ENCODE measurements at regions not wholly inside any gene's neighbourhood (a gene's known extent, or its start where the extent isn't known, plus 50 kb on each side); places are given as distances from the start of the nearest gene placed in this dataset.

- no peak overlapping the region for H3K9ac ChIP-seq (ENCODE audit: low read depth, low read length)
- H3K27ac ChIP-seq (ENCODE audit: low read depth, low read length): no peak overlapping the region
- no peaks in the 10 kb centered on the region for H3K4me1 ChIP-seq (ENCODE audit: insufficient read depth, low read length)
- WGBS: 96% methylated on average over 3 of the region's 3 CpGs
- no peak overlapping the region for H3K4me3 ChIP-seq (ENCODE audit: low read length)
- no peaks in the 10 kb centered on the region for H3K9me3 ChIP-seq (ENCODE audit: insufficient read depth, low read depth, low read length)
- no peaks in the 10 kb centered on the region for H3K27me3 ChIP-seq (ENCODE audit: insufficient read depth, low read length)
- H3K36me3 ChIP-seq (ENCODE audit: insufficient read depth, low read length): no peaks in the 10 kb centered on the region
Observed at GRCh38 chr21:20086508-20086907, 911.7 kb upstream of the NCAM2 start.

- Histone ChIP-seq H3K27ac (ENCODE audit: low read depth, low read length) (no peak overlapping the region), H3K9me3 (ENCODE audit: insufficient read depth, low read depth, low read length) (no peaks in the 10 kb centered on the region), H3K36me3 (ENCODE audit: insufficient read depth, low read length) (no peaks in the 10 kb centered on the region), H3K4me3 (ENCODE audit: low read length) (no peak overlapping the region), H3K9ac (ENCODE audit: low read depth, low read length) (no peak overlapping the region), H3K4me1 (ENCODE audit: insufficient read depth, low read length) (peaks cover 7% of the 10 kb centered on the region; the same call in 1 of the 2 replicates), H3K27me3 (ENCODE audit: insufficient read depth, low read length) (no peaks in the 10 kb centered on the region)
- 60% methylated on average over 1 of the region's 2 CpGs for WGBS
Observed at GRCh38 chr21:20106368-20106767, 891.8 kb upstream of the NCAM2 start.

- peaks cover 7% of the 10 kb centered on the region; the same call in 1 of the 2 replicates for H3K4me1 ChIP-seq (ENCODE audit: insufficient read depth, low read length)
- 98% methylated on average over 1 of the region's 1 CpG for WGBS
- no peaks in the 10 kb centered on the region for H3K36me3 ChIP-seq (ENCODE audit: insufficient read depth, low read length)
- no peaks in the 10 kb centered on the region for H3K9me3 ChIP-seq (ENCODE audit: insufficient read depth, low read depth, low read length)
- H3K4me3 ChIP-seq (ENCODE audit: low read length): no peak overlapping the region
- H3K27ac ChIP-seq (ENCODE audit: low read depth, low read length): no peak overlapping the region
- H3K9ac ChIP-seq (ENCODE audit: low read depth, low read length): no peak overlapping the region
- H3K27me3 ChIP-seq (ENCODE audit: insufficient read depth, low read length): no peaks in the 10 kb centered on the region
Observed at GRCh38 chr21:20108016-20108415, 890.2 kb upstream of the NCAM2 start.

GRCh38 chr21:20108976-20109540 lies 889.2 kb upstream of the NCAM2 start:
- Histone ChIP-seq H3K9ac (ENCODE audit: low read depth, low read length) (no peak overlapping the region), H3K4me3 (ENCODE audit: low read length) (no peak overlapping the region), H3K27ac (ENCODE audit: low read depth, low read length) (no peak overlapping the region), H3K36me3 (ENCODE audit: insufficient read depth, low read length) (no peaks in the 10 kb centered on the region), H3K27me3 (ENCODE audit: insufficient read depth, low read length) (no peaks in the 10 kb centered on the region), H3K4me1 (ENCODE audit: insufficient read depth, low read length) (peaks cover 7% of the 10 kb centered on the region; the same call in 1 of the 2 replicates), H3K9me3 (ENCODE audit: insufficient read depth, low read depth, low read length) (no peaks in the 10 kb centered on the region)
- WGBS: 72% methylated on average over 2 of the region's 2 CpGs

- Histone ChIP-seq H3K27ac (ENCODE audit: low read depth, low read length) (no peak overlapping the region), H3K9ac (ENCODE audit: low read depth, low read length) (no peak overlapping the region), H3K4me1 (ENCODE audit: insufficient read depth, low read length) (peaks cover 7% of the 10 kb centered on the region; the same call in 1 of the 2 replicates), H3K36me3 (ENCODE audit: insufficient read depth, low read length) (no peaks in the 10 kb centered on the region), H3K4me3 (ENCODE audit: low read length) (no peak overlapping the region), H3K9me3 (ENCODE audit: insufficient read depth, low read depth, low read length) (no peaks in the 10 kb centered on the region), H3K27me3 (ENCODE audit: insufficient read depth, low read length) (no peaks in the 10 kb centered on the region)
- WGBS: no CpG with 5 or more reads among the region's 2 CpGs
Observed at GRCh38 chr21:20110368-20110767, 887.8 kb upstream of the NCAM2 start.

- H3K4me3 ChIP-seq (ENCODE audit: low read length): no peak overlapping the region
- WGBS: 93% methylated on average over 1 of the region's 1 CpG
- H3K9ac ChIP-seq (ENCODE audit: low read depth, low read length): no peak overlapping the region
- H3K36me3 ChIP-seq (ENCODE audit: insufficient read depth, low read length): no peaks in the 10 kb centered on the region
- no peak overlapping the region for H3K27ac ChIP-seq (ENCODE audit: low read depth, low read length)
- H3K27me3 ChIP-seq (ENCODE audit: insufficient read depth, low read length): no peaks in the 10 kb centered on the region
- H3K4me1 ChIP-seq (ENCODE audit: insufficient read depth, low read length): no peaks in the 10 kb centered on the region
- peaks cover 35% of the 10 kb centered on the region for H3K9me3 ChIP-seq (ENCODE audit: insufficient read depth, low read depth, low read length)
Observed at GRCh38 chr21:20151741-20152140, 846.5 kb upstream of the NCAM2 start.

GRCh38 chr21:20163167-20163566 lies 835.0 kb upstream of the NCAM2 start:
- Histone ChIP-seq H3K36me3 (ENCODE audit: insufficient read depth, low read length) (no peaks in the 10 kb centered on the region), H3K27ac (ENCODE audit: low read depth, low read length) (no peak overlapping the region), H3K9me3 (ENCODE audit: insufficient read depth, low read depth, low read length) (no peaks in the 10 kb centered on the region), H3K4me1 (ENCODE audit: insufficient read depth, low read length) (no peaks in the 10 kb centered on the region), H3K4me3 (ENCODE audit: low read length) (no peak overlapping the region), H3K27me3 (ENCODE audit: insufficient read depth, low read length) (no peaks in the 10 kb centered on the region), H3K9ac (ENCODE audit: low read depth, low read length) (no peak overlapping the region)
- WGBS: 78% methylated on average over 3 of the region's 4 CpGs

GRCh38 chr21:20167059-20167458 lies 831.1 kb upstream of the NCAM2 start:
- Histone ChIP-seq H3K36me3 (ENCODE audit: insufficient read depth, low read length) (no peaks in the 10 kb centered on the region), H3K27me3 (ENCODE audit: insufficient read depth, low read length) (no peaks in the 10 kb centered on the region), H3K9ac (ENCODE audit: low read depth, low read length) (no peak overlapping the region), H3K4me3 (ENCODE audit: low read length) (no peak overlapping the region), H3K27ac (ENCODE audit: low read depth, low read length) (no peak overlapping the region), H3K4me1 (ENCODE audit: insufficient read depth, low read length) (no peaks in the 10 kb centered on the region), H3K9me3 (ENCODE audit: insufficient read depth, low read depth, low read length) (no peaks in the 10 kb centered on the region)
- WGBS: 100% methylated on average over 1 of the region's 1 CpG

- Histone ChIP-seq H3K36me3 (ENCODE audit: insufficient read depth, low read length) (no peaks in the 10 kb centered on the region), H3K9ac (ENCODE audit: low read depth, low read length) (no peak overlapping the region), H3K9me3 (ENCODE audit: insufficient read depth, low read depth, low read length) (no peaks in the 10 kb centered on the region), H3K27me3 (ENCODE audit: insufficient read depth, low read length) (no peaks in the 10 kb centered on the region), H3K4me1 (ENCODE audit: insufficient read depth, low read length) (no peaks in the 10 kb centered on the region), H3K27ac (ENCODE audit: low read depth, low read length) (no peak overlapping the region), H3K4me3 (ENCODE audit: low read length) (no peak overlapping the region)
- 94% methylated on average over 3 of the region's 3 CpGs for WGBS
Observed at GRCh38 chr21:20169812-20170576, 828.2 kb upstream of the NCAM2 start.

- H3K9me3 ChIP-seq (ENCODE audit: insufficient read depth, low read depth, low read length): peaks cover 9% of the 10 kb centered on the region
- H3K4me1 ChIP-seq (ENCODE audit: insufficient read depth, low read length): no peaks in the 10 kb centered on the region
- H3K4me3 ChIP-seq (ENCODE audit: low read length): no peak overlapping the region
- 62% methylated on average over 3 of the region's 3 CpGs for WGBS
- no peaks in the 10 kb centered on the region for H3K27me3 ChIP-seq (ENCODE audit: insufficient read depth, low read length)
- H3K36me3 ChIP-seq (ENCODE audit: insufficient read depth, low read length): no peaks in the 10 kb centered on the region
- no peak overlapping the region for H3K9ac ChIP-seq (ENCODE audit: low read depth, low read length)
- no peak overlapping the region for H3K27ac ChIP-seq (ENCODE audit: low read depth, low read length)
Observed at GRCh38 chr21:20186186-20186585, 812.0 kb upstream of the NCAM2 start.

GRCh38 chr21:20187028-20187427 lies 811.2 kb upstream of the NCAM2 start:
- Histone ChIP-seq H3K9ac (ENCODE audit: low read depth, low read length) (no peak overlapping the region), H3K4me1 (ENCODE audit: insufficient read depth, low read length) (no peaks in the 10 kb centered on the region), H3K4me3 (ENCODE audit: low read length) (no peak overlapping the region), H3K27me3 (ENCODE audit: insufficient read depth, low read length) (no peaks in the 10 kb centered on the region), H3K36me3 (ENCODE audit: insufficient read depth, low read length) (no peaks in the 10 kb centered on the region), H3K27ac (ENCODE audit: low read depth, low read length) (no peak overlapping the region), H3K9me3 (ENCODE audit: insufficient read depth, low read depth, low read length) (peaks cover 9% of the 10 kb centered on the region)
- 94% methylated on average over 2 of the region's 2 CpGs for WGBS

Measured in HUES64 (cell line).